ENCODE measurements at regions not wholly inside any gene's neighbourhood (a gene's known extent, or its start where the extent isn't known, plus 50 kb on each side); places are given as distances from the start of the nearest gene placed in this dataset.
A peak's percentile ranks its signal among the peaks of the same experiment; 100 is the strongest.

DNA sequence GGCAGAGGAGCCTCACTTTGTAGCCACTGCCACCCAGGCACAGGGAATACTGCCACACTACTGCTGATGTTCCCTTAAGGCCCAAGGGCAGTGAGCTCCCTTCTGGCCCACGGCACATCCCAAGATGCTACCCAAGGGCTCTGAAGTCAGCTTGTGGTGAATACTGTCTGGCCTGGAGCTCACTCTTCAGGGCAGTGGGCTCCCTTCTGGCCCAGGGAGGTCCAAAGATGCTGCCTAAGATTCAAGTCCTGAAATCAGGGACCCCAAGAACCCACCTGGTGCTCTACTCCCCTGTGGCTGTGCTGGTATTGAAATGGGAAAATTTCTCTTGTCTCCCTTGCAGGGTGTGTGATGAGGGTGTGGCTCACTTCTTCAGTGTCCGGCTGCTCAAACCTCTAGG, 132.8 kb downstream of the TINAG start:
- no peak overlapping the region for H3T11ph ChIP-seq (ENCODE audit: low read length)
- Mint-ChIP-seq H3K27me3 (ENCODE audit: low read depth) (no peaks in the 10 kb centered on the region), H3K9me3 (no peaks in the 10 kb centered on the region), H3K4me3 (no peak overlapping the region), H3K36me3 (ENCODE audit: insufficient read depth in 1 of 3, low read depth in 3 of 3) (no peaks in the 10 kb centered on the region), H3K4me1 (no peaks in the 10 kb centered on the region), H3K27ac (peak overlapping the region in 1 of 3 experiments; percentile 59; a peak in 1 of 7 replicates)
- no peak overlapping the region for H4K8ac ChIP-seq (replicated peaks; ENCODE audit: insufficient read length, low read depth, low read length)
- no peaks in the 10 kb centered on the region for H3K79me1 ChIP-seq (ENCODE audit: insufficient read depth, low read depth, low read length, poor library complexity, severe bottlenecking)
- H2AK5ac ChIP-seq (ENCODE audit: insufficient read length, low read length): no peak overlapping the region
- H4K20me1 ChIP-seq (ENCODE audit: control insufficient read depth, insufficient read depth, insufficient read length): no peaks in the 10 kb centered on the region
- no peak overlapping the region for H3K23ac ChIP-seq (ENCODE audit: insufficient read length, low read depth, low read length)
- H3K27me3 ChIP-seq (ENCODE audit: insufficient read depth, low read length): no peaks in the 10 kb centered on the region
- H3K9me3 ChIP-seq (ENCODE audit: control insufficient read depth, low read depth, low read length): no peaks in the 10 kb centered on the region
- no CpG with 5 or more reads among the region's 2 CpGs for WGBS (ENCODE audit: extremely low coverage, insufficient read length, low lambda C conversion rate)
- H2BK12ac ChIP-seq (ENCODE audit: insufficient read length, low read depth, low read length): no peak overlapping the region
- no peak overlapping the region for H3K56ac ChIP-seq (ENCODE audit: insufficient read length, low read depth, low read length)
- no peak overlapping the region for H3K4me2 ChIP-seq (ENCODE audit: insufficient read depth, insufficient read length, low read length)
- no peak overlapping the region for H3K4ac ChIP-seq (ENCODE audit: low read depth, low read length)
- H2BK20ac ChIP-seq (ENCODE audit: low read depth, low read length, poor library complexity, severe bottlenecking): no peak overlapping the region
- H3K23me2 ChIP-seq (ENCODE audit: insufficient read length, low read depth, low read length, poor library complexity, severe bottlenecking): no peaks in the 10 kb centered on the region
- no peak overlapping the region for H2BK15ac ChIP-seq (ENCODE audit: low read depth, low read length)
- TF ChIP-seq, protein P1, sequence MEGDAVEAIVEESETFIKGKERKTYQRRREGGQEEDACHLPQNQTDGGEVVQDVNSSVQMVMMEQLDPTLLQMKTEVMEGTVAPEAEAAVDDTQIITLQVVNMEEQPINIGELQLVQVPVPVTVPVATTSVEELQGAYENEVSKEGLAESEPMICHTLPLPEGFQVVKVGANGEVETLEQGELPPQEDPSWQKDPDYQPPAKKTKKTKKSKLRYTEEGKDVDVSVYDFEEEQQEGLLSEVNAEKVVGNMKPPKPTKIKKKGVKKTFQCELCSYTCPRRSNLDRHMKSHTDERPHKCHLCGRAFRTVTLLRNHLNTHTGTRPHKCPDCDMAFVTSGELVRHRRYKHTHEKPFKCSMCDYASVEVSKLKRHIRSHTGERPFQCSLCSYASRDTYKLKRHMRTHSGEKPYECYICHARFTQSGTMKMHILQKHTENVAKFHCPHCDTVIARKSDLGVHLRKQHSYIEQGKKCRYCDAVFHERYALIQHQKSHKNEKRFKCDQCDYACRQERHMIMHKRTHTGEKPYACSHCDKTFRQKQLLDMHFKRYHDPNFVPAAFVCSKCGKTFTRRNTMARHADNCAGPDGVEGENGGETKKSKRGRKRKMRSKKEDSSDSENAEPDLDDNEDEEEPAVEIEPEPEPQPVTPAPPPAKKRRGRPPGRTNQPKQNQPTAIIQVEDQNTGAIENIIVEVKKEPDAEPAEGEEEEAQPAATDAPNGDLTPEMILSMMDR (conservative IDR thresholded peaks at IDR 0.05): no peak
- no peak overlapping the region for H2AFZ ChIP-seq (ENCODE audit: low read length)
- no peaks in the 10 kb centered on the region for H3K79me2 ChIP-seq (ENCODE audit: insufficient read depth, low read length)
- H3K9ac ChIP-seq (ENCODE audit: extremely low read depth, insufficient read length, low read length): no peak overlapping the region
- H3K14ac ChIP-seq (ENCODE audit: insufficient read depth, low read length): no peak overlapping the region
- H2BK120ac ChIP-seq (ENCODE audit: low read depth, low read length, poor library complexity, severe bottlenecking): no peak overlapping the region
- no peak overlapping the region for H4K5ac ChIP-seq (ENCODE audit: insufficient read length, low read depth, low read length)
- no peaks in the 10 kb centered on the region for H3K4me1 ChIP-seq (ENCODE audit: insufficient read depth, low read length)
- H4K91ac ChIP-seq (ENCODE audit: insufficient read length, low read depth, low read length): no peak overlapping the region
- no peak overlapping the region for H2BK5ac ChIP-seq (ENCODE audit: insufficient read length, low read length)
- no peak overlapping the region for H3K27ac ChIP-seq (ENCODE audit: insufficient read length, low read depth, low read length)
- H3K18ac ChIP-seq (ENCODE audit: insufficient read length, low read depth, low read length): no peak overlapping the region
- no peak for DNase-seq

Measured in H9 (cell line).